NCI-H510A treated with DMSO at 0.1 percent for 48 hours (cell line): ENCODE measurements at regions not wholly inside any gene's neighbourhood (a gene's known extent, or its start where the extent isn't known, plus 50 kb on each side); places are given as distances from the start of the nearest gene placed in this dataset.
"Not testable (repeated sequence)": the region's sequence is repeated elsewhere in the genome, so short reads cannot be mapped to it uniquely, and the experiment has no call there.

ENCODE experiments used
- DNase-seq: peaks from one replicate; lab custom pipeline; 2025; lab: John Stamatoyannopoulos, UW

- no peak for DNase-seq
Measured at GRCh38 chr9:12272471-12273120, 420.6 kb upstream of the TYRP1 start.

- no peak for DNase-seq
Measured at GRCh38 chr9:12274577-12274976, 418.6 kb upstream of the TYRP1 start.

- DNase-seq: no peak
Measured at GRCh38 chr9:12276505-12276904, 416.7 kb upstream of the TYRP1 start.

GRCh38 chr9:12289711-12290110, 403.5 kb upstream of the TYRP1 start:
- DNase-seq: no peak

DNA sequence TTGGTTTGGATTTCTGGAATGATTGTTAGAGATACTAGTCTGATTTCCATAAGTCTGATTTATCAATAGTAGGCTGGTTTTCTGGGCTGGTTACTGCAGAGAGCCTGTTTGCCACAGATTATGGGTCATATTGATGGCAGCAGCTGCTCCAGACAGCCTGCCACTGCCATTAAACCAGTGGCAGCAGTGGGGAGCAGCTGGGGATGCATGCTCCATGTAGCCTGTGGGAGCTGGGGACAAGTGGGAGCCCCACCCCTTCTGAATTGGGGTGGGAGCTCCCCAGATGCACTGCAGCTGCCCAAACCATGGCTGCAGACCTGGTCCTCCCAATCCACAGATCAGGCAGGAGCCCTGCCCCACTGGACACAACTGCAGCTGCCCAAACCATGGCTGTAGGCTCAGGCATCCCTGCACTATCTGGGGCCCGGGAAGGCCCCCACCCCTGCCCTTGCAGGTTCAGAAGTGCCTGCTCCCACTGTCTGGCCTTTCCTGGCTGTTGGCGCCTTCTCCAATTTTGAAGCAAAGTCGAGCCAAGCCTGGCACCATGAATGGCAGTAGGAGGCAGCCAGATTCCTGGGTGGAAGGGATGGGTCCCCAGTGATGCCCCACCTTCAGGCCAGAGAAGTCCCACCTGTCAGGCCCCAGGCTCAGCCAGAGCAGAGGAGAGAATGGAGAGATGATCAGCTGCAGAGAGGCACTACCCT, 402.9 kb upstream of the TYRP1 start:
- DNase-seq: no peak

- DNase-seq: no peak
Measured at GRCh38 chr9:12305211-12305610, 388.0 kb upstream of the TYRP1 start.

DNA sequence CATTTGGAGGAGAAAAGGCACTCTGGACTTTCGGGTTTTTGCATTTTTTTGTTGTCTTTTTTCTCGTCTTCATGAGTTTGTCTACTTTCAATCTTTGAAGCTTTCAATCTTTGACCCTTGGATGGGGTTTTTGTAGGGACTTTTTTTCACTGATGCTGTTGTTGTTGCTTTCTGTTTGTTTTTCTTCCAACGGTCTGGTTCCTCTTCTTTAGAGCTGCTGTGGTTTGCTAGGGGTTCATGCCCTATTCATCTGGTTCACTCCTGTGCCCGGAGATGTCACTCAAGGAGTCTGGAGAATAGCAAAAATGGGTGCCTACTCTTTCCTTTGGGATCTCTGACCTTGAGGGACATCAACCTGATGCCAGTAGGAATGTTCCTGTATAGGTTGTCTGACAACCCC, 378.6 kb upstream of the TYRP1 start:
- DNase-seq: no peak

- DNase-seq: no peak
Measured at GRCh38 chr9:12318732-12319685, 374.2 kb upstream of the TYRP1 start.

DNA sequence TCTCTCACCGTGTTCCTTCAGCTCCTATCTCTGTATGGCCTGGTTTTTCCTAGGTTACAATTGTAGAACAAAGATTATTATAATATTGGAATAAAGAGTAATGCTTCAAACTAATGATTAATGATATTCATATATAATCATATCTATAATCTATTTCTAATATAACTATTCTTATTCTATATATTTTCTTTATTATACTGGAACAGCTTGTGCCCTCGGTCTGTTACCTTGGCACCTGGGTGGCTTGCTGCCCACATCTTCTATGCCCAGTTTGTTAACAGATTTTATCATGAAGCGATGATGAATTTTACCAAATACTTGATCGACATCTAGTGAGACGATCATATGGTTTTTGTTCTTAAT, 363.6 kb upstream of the TYRP1 start:
- DNase-seq: no peak

GRCh38 chr9:12333966-12334365, 359.2 kb upstream of the TYRP1 start:
- not testable (repeated sequence) for DNase-seq

DNA sequence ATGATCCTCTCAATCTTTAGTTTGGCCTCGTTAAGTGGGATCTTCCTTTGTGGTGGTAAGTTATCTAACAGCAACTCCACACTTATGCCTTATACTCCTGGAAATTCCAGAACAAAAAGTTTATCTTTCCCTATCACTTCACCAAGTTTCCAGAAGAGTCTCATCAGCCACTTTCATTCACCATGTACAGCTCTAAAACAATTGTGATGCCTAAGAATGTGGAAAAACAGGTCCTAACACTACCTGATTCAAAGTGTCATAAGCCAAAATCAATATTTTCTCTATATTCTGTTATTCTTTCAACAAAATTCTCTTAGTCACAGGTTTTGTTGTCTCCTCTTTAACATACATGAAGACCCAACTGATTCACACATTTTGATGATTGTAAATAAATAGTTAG, 342.4 kb upstream of the TYRP1 start:
- DNase-seq: no peak

DNA sequence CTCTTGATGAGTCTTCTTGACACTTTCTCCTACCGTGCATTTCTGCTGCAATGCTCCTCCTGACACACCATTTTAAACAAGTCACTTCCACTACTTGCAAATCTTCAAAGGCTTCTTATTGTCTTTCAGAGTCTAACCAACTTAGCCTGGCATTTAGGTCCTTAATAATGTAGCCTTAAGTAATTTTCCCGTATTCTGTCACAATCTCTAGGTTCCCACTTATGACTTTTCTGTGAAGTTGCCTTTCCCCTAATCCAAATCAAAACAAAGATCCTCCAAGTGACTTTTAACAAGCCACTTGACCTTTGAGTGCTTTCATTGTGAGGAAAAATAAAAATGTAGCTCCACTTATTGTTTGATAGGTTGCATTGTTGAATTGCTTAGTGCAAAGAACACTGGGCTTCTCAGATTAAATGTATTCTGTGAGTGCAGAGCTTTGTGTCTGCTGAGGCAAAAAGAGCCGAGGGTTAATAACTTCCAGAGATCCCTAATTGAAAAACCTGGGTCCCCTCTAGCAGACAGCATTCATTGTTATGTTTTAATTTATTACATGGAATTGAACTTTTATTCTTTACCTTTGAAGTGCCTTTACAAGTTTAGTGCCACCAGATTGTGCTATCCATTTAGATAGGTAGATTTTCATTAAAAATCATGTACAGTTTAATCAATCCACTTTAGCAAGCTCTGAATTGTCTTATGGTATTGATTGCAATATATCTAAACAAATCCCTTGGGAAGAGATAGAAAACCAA, 341.7 kb upstream of the TYRP1 start:
- peak; percentile 30 for DNase-seq

- no peak for DNase-seq
Measured at GRCh38 chr9:12352045-12352315, 341.2 kb upstream of the TYRP1 start.

GRCh38 chr9:12363439-12363838, 329.7 kb upstream of the TYRP1 start:
- DNase-seq: no peak

- no peak for DNase-seq
Measured at GRCh38 chr9:12368569-12368968, 324.6 kb upstream of the TYRP1 start.

DNA sequence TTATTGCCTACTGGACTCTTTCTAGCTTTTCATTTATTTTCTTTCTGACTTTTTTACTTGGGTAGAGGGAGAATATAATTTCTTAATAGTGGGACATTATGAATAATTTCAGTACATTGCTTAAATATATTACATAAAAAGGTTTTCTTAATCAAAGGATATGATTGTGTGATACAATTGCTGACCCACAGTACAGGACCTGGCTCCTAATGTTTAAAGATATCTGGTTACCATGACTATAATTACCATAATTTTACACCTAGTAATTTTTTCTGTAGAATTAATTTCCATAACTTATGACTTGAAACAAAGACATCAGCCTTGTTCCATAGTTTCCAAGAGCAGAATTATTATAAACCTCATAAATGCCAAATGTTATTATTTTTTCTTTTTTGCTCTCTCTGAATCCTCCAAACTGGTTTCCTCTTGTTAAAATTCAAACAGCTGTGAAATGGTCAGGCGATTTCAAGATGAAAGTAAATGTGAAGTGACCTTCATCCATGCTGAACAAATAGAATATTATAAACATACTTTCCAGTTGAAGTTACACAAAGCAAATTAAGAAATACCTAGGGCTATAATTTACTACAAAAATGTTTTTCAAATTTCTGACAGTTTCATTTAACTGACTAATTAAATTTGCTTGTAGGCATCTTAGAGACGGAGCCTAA, 301.2 kb upstream of the TYRP1 start:
- DNase-seq: no peak

DNA sequence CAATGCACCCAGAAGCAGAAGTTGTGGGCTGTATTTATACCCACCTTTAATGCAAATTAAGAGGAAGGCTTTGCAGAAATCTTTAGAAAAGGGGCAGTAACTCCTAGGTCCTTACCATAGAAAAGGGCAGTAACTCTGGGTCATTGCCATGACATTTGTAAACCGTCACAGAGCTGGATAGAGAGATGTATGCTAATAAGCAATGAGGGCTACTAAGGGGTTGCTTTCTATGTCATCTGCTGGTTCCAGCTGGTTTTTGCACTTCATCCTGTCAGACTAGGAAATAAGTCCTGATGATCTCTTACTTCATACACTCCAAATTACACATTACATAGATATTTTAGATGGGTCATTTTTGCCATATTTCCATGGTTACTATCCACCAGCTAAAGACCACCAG, 299.1 kb upstream of the TYRP1 start:
- DNase-seq: no peak

GRCh38 chr9:12403721-12404120, 289.5 kb upstream of the TYRP1 start:
- DNase-seq: no peak

- DNase-seq: no peak
Measured at GRCh38 chr9:12413986-12414385, 279.2 kb upstream of the TYRP1 start.

DNA sequence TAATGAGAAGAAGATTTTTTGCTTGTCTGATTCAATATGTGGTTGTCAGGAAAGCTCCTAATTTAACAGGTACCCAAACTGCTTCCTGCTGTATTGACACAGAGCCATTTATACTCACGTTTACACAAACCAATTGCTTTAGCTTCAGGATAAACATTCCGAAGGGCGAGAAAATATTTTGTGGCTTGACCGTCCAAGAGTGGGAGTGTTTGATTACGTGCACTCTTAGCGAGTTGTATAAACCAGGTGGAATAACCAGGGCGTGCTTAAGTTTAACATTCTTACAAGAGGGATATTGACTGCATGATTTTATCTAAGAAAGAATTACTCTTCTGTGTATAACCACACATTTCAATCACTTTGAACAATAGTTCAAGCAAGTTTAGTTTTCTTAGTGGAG, 278.7 kb upstream of the TYRP1 start:
- no peak for DNase-seq

GRCh38 chr9:12415361-12415760, 277.8 kb upstream of the TYRP1 start:
- DNase-seq: no peak

- DNase-seq: no peak
Measured at GRCh38 chr9:12416716-12417115, 276.5 kb upstream of the TYRP1 start.
